PC-9 (cell line): ENCODE measurements at regions not wholly inside any gene's neighbourhood (a gene's known extent, or its start where the extent isn't known, plus 50 kb on each side); places are given as distances from the start of the nearest gene placed in this dataset.

Source experiments
- BruUV-seq: library from RNA; stranded (reverse); fragments of 400-500 nt; replicated peaks from 2 replicates; lab custom pipeline; 2021; lab: Mats Ljungman, UMichigan
- CTCF ChIA-PET: fragments of 300-600 bp; sonication (Branson Sonifier 250); formaldehyde crosslinking; loops from one replicate; lab custom pipeline; 2022; ENCODE audit warnings: antibody characterized with exemption; lab: Charles Lee
- POLR2A ChIA-PET: fragments of 300-600 bp; sonication (Branson Sonifier 250); formaldehyde crosslinking; loops from one replicate; lab custom pipeline; 2022; ENCODE audit warnings: antibody characterized with exemption; ENCODE audit not compliant: unreplicated experiment; lab: Charles Lee
- DNase-seq, 2 experiments: peaks; one replicate each; pipeline versions ENCODE4 v3.0.0 to v3.0.0-alpha.2; 2015 to 2022; ENCODE audit warnings: mixed read lengths in 1 of 2
- H2AFZ ChIP-seq: fragments of 200-600 bp; sonication (generic); 2 replicates; pipeline ENCODE4 v1.8.1; 2017; ENCODE audit warnings: antibody characterized with exemption
- H3F3A ChIP-seq: fragments of 200-600 bp; sonication (generic); 2 replicates; pipeline ENCODE4 v1.8.1; 2017; ENCODE audit warnings: antibody characterized with exemption, mild to moderate bottlenecking, low read depth; ENCODE audit not compliant: insufficient read depth
- H3K27ac ChIP-seq: fragments of 200-600 bp; sonication (generic); 2 replicates; pipeline ENCODE4 v1.6.1; 2016; ENCODE audit warnings: mixed run types
- H3K27me3 ChIP-seq: fragments of 200-600 bp; sonication (generic); 2 replicates; pipeline ENCODE4 v1.6.1; 2016; ENCODE audit warnings: low read depth, mixed run types; ENCODE audit not compliant: insufficient read depth
- H3K36me3 ChIP-seq: fragments of 200-600 bp; sonication (generic); 2 replicates; pipeline ENCODE4 v1.6.1; 2016; ENCODE audit warnings: low read depth, mixed run types
- H3K4me1 ChIP-seq: fragments of 200-600 bp; sonication (generic); replicated peaks from 2 replicates; pipeline ENCODE4 v1.6.1; 2016; ENCODE audit warnings: mixed run types; ENCODE audit not compliant: insufficient read depth
- H3K4me2 ChIP-seq: fragments of 200-600 bp; sonication (generic); 2 replicates; pipeline ENCODE4 v1.6.1; 2017; ENCODE audit warnings: mixed run types
- H3K4me3 ChIP-seq: fragments of 200-600 bp; sonication (generic); 2 replicates; pipeline ENCODE4 v1.6.1; 2016; ENCODE audit warnings: mixed run types
- H3K79me2 ChIP-seq: fragments of 200-600 bp; sonication (generic); 2 replicates; pipeline ENCODE4 v1.6.1; 2017; ENCODE audit warnings: low read depth, mixed run types
- H3K9me2 ChIP-seq: fragments of 200-600 bp; sonication (generic); 2 replicates; pipeline ENCODE4 v1.8.1; 2017; ENCODE audit warnings: mild to moderate bottlenecking; ENCODE audit not compliant: insufficient read depth
- H3K9me3 ChIP-seq: fragments of 200-600 bp; sonication (generic); 2 replicates; pipeline ENCODE4 v1.8.1; 2016; ENCODE audit warnings: low read depth; ENCODE audit not compliant: insufficient read depth
- H4K20me1 ChIP-seq: fragments of 200-600 bp; sonication (generic); 2 replicates; pipeline ENCODE4 v1.8.1; 2017; ENCODE audit not compliant: insufficient read depth
- CTCF ChIP-seq: fragments of 200-600 bp; sonication (generic); conservative IDR thresholded peaks from 2 replicates; pipeline ENCODE4 v1.6.1; 2017; ENCODE audit warnings: mixed run types, antibody characterized with exemption, mild to moderate bottlenecking, moderate library complexity
- EZH2 ChIP-seq: fragments of 200-600 bp; sonication (generic); IDR thresholded peaks from 2 replicates; pipeline ENCODE4 v1.8.0; 2017; ENCODE audit warnings: antibody characterized with exemption, low read depth
- intact Hi-C: fragments of 100-400 bp; cut with micrococcal nuclease; formaldehyde crosslinking; loops from one replicate; pipeline ENCODE4 v1.10.0; 2022; ENCODE audit not compliant: unreplicated experiment

- CTCF ChIA-PET, result no interaction called here
Observed at GRCh38 chr6:147942363-147942762, 400.3 kb upstream of the SASH1 start.

GRCh38 chr6:147944122-147944521 is 398.5 kb upstream of the SASH1 start:
- intact Hi-C loops, result no loop called here
- Histone ChIP-seq H2AFZ (no peak overlapping the region), H3K27ac (no peak overlapping the region), H3K9me3 (no peaks in the 10 kb centered on the region), H3F3A (no peaks in the 10 kb centered on the region), H3K79me2 (no peaks in the 10 kb centered on the region), H3K36me3 (no peaks in the 10 kb centered on the region), H3K27me3 (no peaks in the 10 kb centered on the region), H3K4me1 (no peaks in the 10 kb centered on the region), H4K20me1 (no peaks in the 10 kb centered on the region), H3K4me2 (no peak overlapping the region), H3K4me3 (no peak overlapping the region), H3K9me2 (no peaks in the 10 kb centered on the region)
- CTCF ChIA-PET, result no interaction called here
- BruUV-seq, result no TSS peak
- TF ChIP-seq EZH2 (no peak), CTCF (no peak)
- POLR2A ChIA-PET, result no interaction called here
- no peak for DNase-seq

More at GRCh38 chr6:147942363-147942762, 400.3 kb upstream of the SASH1 start:
- POLR2A ChIA-PET, result no interaction called here
- H3K9me3 ChIP-seq, result no peaks in the 10 kb centered on the region
- no peaks in the 10 kb centered on the region for H3K79me2 ChIP-seq
- H3K4me1 ChIP-seq, result no peaks in the 10 kb centered on the region
- TF ChIP-seq EZH2 (no peak), CTCF (no peak)
- no peak for DNase-seq
- no peak overlapping the region for H3K4me2 ChIP-seq
- no peaks in the 10 kb centered on the region for H3K36me3 ChIP-seq
- H3K27me3 ChIP-seq, result no peaks in the 10 kb centered on the region
- H2AFZ ChIP-seq, result no peak overlapping the region
- intact Hi-C loops, result no loop called here
- no peak overlapping the region for H3K4me3 ChIP-seq
- no peaks in the 10 kb centered on the region for H4K20me1 ChIP-seq
- BruUV-seq, result no TSS peak
- H3K9me2 ChIP-seq, result no peaks in the 10 kb centered on the region
- H3F3A ChIP-seq, result no peaks in the 10 kb centered on the region
- no peak overlapping the region for H3K27ac ChIP-seq

GRCh38 chr6:147947521-147947920 is 395.1 kb upstream of the SASH1 start:
- Histone ChIP-seq H4K20me1 (no peaks in the 10 kb centered on the region), H3F3A (no peaks in the 10 kb centered on the region), H2AFZ (no peak overlapping the region), H3K27me3 (no peaks in the 10 kb centered on the region), H3K9me3 (no peaks in the 10 kb centered on the region), H3K4me3 (no peak overlapping the region), H3K4me2 (no peak overlapping the region), H3K79me2 (no peaks in the 10 kb centered on the region), H3K36me3 (no peaks in the 10 kb centered on the region), H3K27ac (no peak overlapping the region), H3K9me2 (no peaks in the 10 kb centered on the region), H3K4me1 (no peaks in the 10 kb centered on the region)
- no peak for DNase-seq
- no peak for TF ChIP-seq CTCF
- POLR2A ChIA-PET, result no interaction called here
- CTCF ChIA-PET, result no interaction called here
- intact Hi-C loops, result no loop called here
- BruUV-seq, result no TSS peak
